ENCODE measurements at regions not wholly inside any gene's neighbourhood (a gene's known extent, or its start where the extent isn't known, plus 50 kb on each side); places are given as distances from the start of the nearest gene placed in this dataset.

DNA sequence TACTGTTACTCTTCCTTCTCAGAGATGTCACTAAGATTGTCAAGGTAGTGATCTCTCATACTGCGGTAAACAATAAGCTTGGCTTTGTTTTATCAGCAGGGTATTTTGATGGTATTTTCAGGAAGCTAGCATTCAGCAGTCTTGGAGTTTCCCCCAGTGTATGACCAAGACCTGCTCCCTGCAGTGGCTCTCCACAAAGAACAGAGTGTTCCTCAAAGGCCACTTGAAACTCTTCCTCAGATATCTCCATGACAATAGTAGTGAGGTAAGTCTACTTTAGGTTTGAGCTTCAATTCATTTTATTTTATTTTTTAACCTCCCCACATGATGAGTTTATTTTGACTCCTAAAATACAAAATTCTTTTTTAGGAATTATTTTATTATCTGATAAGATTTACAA, 74.0 kb upstream of the G2E3 start (continued):
- TF ChIP-seq CTCF (IDR thresholded peaks at IDR 0.05), result no peak

GRCh38 chr14:30496852-30497251, 62.1 kb upstream of the G2E3 start:
- H3K4me3 ChIP-seq, result no peak overlapping the region
- FAIRE-seq (no peak), ATAC-seq (no peak), DNase-seq (ENCODE audit: low read depth in 1 of 2, low spot score in 1 of 2) (no peak)
- 3% methylated on average over 1 of the region's 1 CpG for WGBS (ENCODE audit: missing lambda C conversion rate)
- H3K4me1 ChIP-seq, result no peaks in the 10 kb centered on the region
- TF ChIP-seq MAFK (IDR thresholded peaks at IDR 0.05; ENCODE audit: partially characterized antibody), result peak; percentile 92
- TF ChIP-seq, protein P1, sequence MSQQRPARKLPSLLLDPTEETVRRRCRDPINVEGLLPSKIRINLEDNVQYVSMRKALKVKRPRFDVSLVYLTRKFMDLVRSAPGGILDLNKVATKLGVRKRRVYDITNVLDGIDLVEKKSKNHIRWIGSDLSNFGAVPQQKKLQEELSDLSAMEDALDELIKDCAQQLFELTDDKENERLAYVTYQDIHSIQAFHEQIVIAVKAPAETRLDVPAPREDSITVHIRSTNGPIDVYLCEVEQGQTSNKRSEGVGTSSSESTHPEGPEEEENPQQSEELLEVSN (IDR thresholded peaks at IDR 0.05; ENCODE audit: borderline replicate concordance, low read depth), result no peak
- TF ChIP-seq ZSCAN20 (CRISPR knock-in tag; IDR thresholded peaks at IDR 0.05), result no peak
- H3K27ac ChIP-seq, result no peak overlapping the region
- no peak overlapping the region for H3K4me2 ChIP-seq
- ChIA-PET POLR2A (no interaction called here), CTCF (no interaction called here)
- no peaks in the 10 kb centered on the region for H3K9me3 ChIP-seq

DNA sequence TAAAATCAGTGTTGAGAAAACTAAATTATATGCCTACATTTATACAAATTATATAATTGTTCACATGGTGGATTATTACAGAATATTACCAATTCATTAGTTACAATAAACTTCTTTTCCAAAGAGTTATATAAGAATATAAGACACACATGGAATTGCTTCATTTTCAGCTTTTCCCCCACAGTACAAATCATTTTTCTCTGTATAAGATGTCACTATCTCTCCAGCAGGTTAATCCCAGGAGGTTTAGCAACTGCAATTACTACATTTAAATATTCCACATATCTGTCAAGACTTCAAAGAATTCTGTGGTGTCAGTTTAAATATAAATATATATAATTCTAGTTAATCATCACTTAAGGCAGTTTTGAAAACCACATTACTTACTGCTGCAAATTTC, 59.6 kb upstream of the G2E3 start:
- Histone ChIP-seq H3K4me2 (no peak overlapping the region), H3K4me3 (no peak overlapping the region), H3K4me1 (no peaks in the 10 kb centered on the region), H3K9me3 (no peaks in the 10 kb centered on the region), H3K27ac (no peak overlapping the region)
- POLR2A ChIA-PET, result no interaction called here
- no peak for DNase-seq (ENCODE audit: low read depth in 1 of 2, low spot score in 1 of 2)
- CTCF ChIA-PET, result no interaction called here
- TF ChIP-seq HOXB13 (CRISPR knock-in tag; IDR thresholded peaks at IDR 0.05; ENCODE audit: low read depth) (no peak), POLR2AphosphoS2 (conservative IDR thresholded peaks at IDR 0.05; ENCODE audit: low read length) (no peak), USF2 (IDR thresholded peaks at IDR 0.05) (no peak), KDM1A (IDR thresholded peaks at IDR 0.05; ENCODE audit: low read depth) (no peak), HEYL (CRISPR knock-in tag; IDR thresholded peaks at IDR 0.05) (no peak), EHMT2 (IDR thresholded peaks at IDR 0.05; ENCODE audit: low read depth) (no peak), ZC3H11A (IDR thresholded peaks at IDR 0.05) (no peak)
- TF ChIP-seq, protein P1 (IDR thresholded peaks at IDR 0.05; ENCODE audit: borderline replicate concordance, low read depth), result no peak
- FAIRE-seq, result no peak
- no peak for ATAC-seq

- no peak for ATAC-seq
- 10% methylated on average over 2 of the region's 2 CpGs for WGBS (ENCODE audit: missing lambda C conversion rate)
- POLR2A ChIA-PET, result no interaction called here
- CTCF ChIA-PET, result interaction anchor here (0.6 kb wide), 1 partner anchor 800 kb away, joined by 3 read pairs; no protein-coding TSS in a partner anchor
- Histone ChIP-seq H3K4me1 (no peaks in the 10 kb centered on the region), H3K4me2 (no peak overlapping the region), H3K9me3 (no peaks in the 10 kb centered on the region), H3K4me3 (no peak overlapping the region), H3K27ac (no peak overlapping the region)
- DNase-seq (ENCODE audit: low read depth in 1 of 2, low spot score in 1 of 2), result no peak
- no peak for TF ChIP-seq SMC3 (IDR thresholded peaks at IDR 0.05)
- TF ChIP-seq, protein P2, sequence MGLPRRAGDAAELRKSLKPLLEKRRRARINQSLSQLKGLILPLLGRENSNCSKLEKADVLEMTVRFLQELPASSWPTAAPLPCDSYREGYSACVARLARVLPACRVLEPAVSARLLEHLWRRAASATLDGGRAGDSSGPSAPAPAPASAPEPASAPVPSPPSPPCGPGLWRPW (IDR thresholded peaks at IDR 0.05), result no peak
- FAIRE-seq, result no peak
These were observed 58.7 kb upstream of the G2E3 start for GRCh38 chr14:30500222-30500621.

DNA sequence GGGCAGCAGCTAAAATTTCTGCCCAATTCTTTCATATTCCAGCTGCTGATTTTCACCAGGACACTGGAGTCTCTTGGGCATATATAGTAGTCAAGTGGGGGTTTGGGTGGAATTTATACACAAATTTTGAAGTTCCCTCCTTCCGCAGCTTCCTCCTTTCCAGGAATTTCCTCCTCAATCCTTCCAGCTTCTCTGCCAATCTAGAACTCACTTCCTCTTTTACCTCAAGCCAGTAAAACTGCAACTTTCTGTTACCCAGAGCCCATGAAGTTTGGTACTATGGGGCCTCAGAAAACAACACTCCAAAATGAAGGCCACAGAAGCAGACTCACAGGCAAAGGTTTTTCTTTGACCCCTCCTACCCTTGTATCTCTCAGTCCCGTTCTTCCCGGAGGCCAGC, 51.7 kb upstream of the G2E3 start:
- FAIRE-seq (no peak), DNase-seq (ENCODE audit: low read depth in 1 of 2, low spot score in 1 of 2) (no peak), ATAC-seq (no peak)
- no peak for TF ChIP-seq RARB (CRISPR knock-in tag; IDR thresholded peaks at IDR 0.05)
- no peak for TF ChIP-seq MAZ (IDR thresholded peaks at IDR 0.05; ENCODE audit: borderline replicate concordance, low read depth, low read length)
- no peak for TF ChIP-seq HOXB5 (CRISPR knock-in tag; IDR thresholded peaks at IDR 0.05)
- no peak for TF ChIP-seq EP300 (IDR thresholded peaks at IDR 0.05)
- TF ChIP-seq HDAC2 (IDR thresholded peaks at IDR 0.05), result no peak
- TF ChIP-seq, protein P2 (IDR thresholded peaks at IDR 0.05), result no peak
- no peak for TF ChIP-seq CTCF (IDR thresholded peaks at IDR 0.05)
- no peak for TF ChIP-seq ATOH8 (CRISPR knock-in tag; IDR thresholded peaks at IDR 0.05; ENCODE audit: low read depth)
- no peak for TF ChIP-seq MYC (IDR thresholded peaks at IDR 0.05; ENCODE audit: borderline replicate concordance, low read length)
- 70% methylated on average over 3 of the region's 3 CpGs for WGBS (ENCODE audit: missing lambda C conversion rate)
- ChIA-PET POLR2A (no interaction called here), CTCF (no interaction called here)
- Histone ChIP-seq H3K4me1 (no peaks in the 10 kb centered on the region), H3K4me2 (no peak overlapping the region), H3K4me3 (no peak overlapping the region), H3K27ac (no peak overlapping the region), H3K9me3 (0 out of 3 replicates have a peak, but pooled peaks cover 2% of the 10 kb centered on the region)
